Osteoblast (primary cell): ENCODE measurements at regions not wholly inside any gene's neighbourhood (a gene's known extent, or its start where the extent isn't known, plus 50 kb on each side); places are given as distances from the start of the nearest gene placed in this dataset.

Experiments used
- DNase-seq: peaks from one replicate; pipeline ENCODE4 v3.0.0; 2011; ENCODE audit warnings: low spot score, mixed read lengths; ENCODE audit not compliant: insufficient read length; ENCODE audit errors: missing footprints
- H2AFZ ChIP-seq: 2 replicates; pipeline ENCODE4 v1.6.0; 2011; ENCODE audit warnings: mild to moderate bottlenecking, low read length
- H3K27ac ChIP-seq: 2 replicates; pipeline ENCODE4 v1.5.1; 2011; ENCODE audit warnings: mild to moderate bottlenecking, low read depth, low read length, moderate library complexity
- H3K27me3 ChIP-seq: 2 replicates; pipeline ENCODE4 v1.6.0; 2012; ENCODE audit warnings: mild to moderate bottlenecking, control low read depth, inconsistent platforms, low read length, moderate library complexity; ENCODE audit not compliant: insufficient read depth
- H3K36me3 ChIP-seq: 2 replicates; pipeline ENCODE4 v1.5.1; 2011; ENCODE audit warnings: mild to moderate bottlenecking, low read length, control low read depth, moderate library complexity; ENCODE audit not compliant: insufficient read depth
- H3K4me1 ChIP-seq: 2 replicates; pipeline ENCODE4 v1.5.1; 2011; ENCODE audit warnings: mild to moderate bottlenecking, low read length, control low read depth, moderate library complexity; ENCODE audit not compliant: insufficient read depth
- H3K4me2 ChIP-seq: 2 replicates; pipeline ENCODE4 v1.6.0; 2011; ENCODE audit warnings: mild to moderate bottlenecking, low read length; ENCODE audit not compliant: insufficient read depth
- H3K4me3 ChIP-seq: fragments of 200-600 bp; sonication (generic); 3 replicates; pipeline ENCODE4 v1.5.1; 2012; ENCODE audit warnings: mild to moderate bottlenecking, low read length, inconsistent platforms; ENCODE audit not compliant: insufficient read depth
- H3K79me2 ChIP-seq: 2 replicates; pipeline ENCODE4 v1.6.0; 2012; ENCODE audit warnings: mild to moderate bottlenecking, low read length, control low read depth, inconsistent platforms; ENCODE audit not compliant: insufficient read depth
- H3K9me3 ChIP-seq: 2 replicates; pipeline ENCODE4 v1.5.1; 2011; ENCODE audit warnings: low read depth, low read length, control low read depth
- H4K20me1 ChIP-seq: 2 replicates; pipeline ENCODE4 v1.6.0; 2012; ENCODE audit warnings: mild to moderate bottlenecking, low read length, control low read depth; ENCODE audit not compliant: insufficient read depth
- CTCF ChIP-seq: IDR thresholded peaks from 2 replicates; pipeline ENCODE4 v1.5.1; 2011; ENCODE audit warnings: mild to moderate bottlenecking, low read depth, low read length, moderate library complexity; ENCODE audit errors: extremely low read depth

- Histone ChIP-seq H3K27ac (no peak overlapping the region), H3K4me1 (peaks cover 14% of the 10 kb centered on the region), H3K4me3 (no peak overlapping the region), H4K20me1 (no peaks in the 10 kb centered on the region), H3K79me2 (no peaks in the 10 kb centered on the region), H3K9me3 (peaks cover 2% of the 10 kb centered on the region), H3K27me3 (no peaks in the 10 kb centered on the region), H2AFZ (no peak overlapping the region), H3K36me3 (no peaks in the 10 kb centered on the region), H3K4me2 (no peak overlapping the region)
- TF ChIP-seq CTCF: no peak
- no peak for DNase-seq
Observed at GRCh38 chr3:57000012-57000411, 60.5 kb upstream of the SPATA12 start.

- Histone ChIP-seq H3K27ac (no peak overlapping the region), H3K4me3 (no peak overlapping the region), H3K27me3 (no peaks in the 10 kb centered on the region), H4K20me1 (no peaks in the 10 kb centered on the region), H3K79me2 (no peaks in the 10 kb centered on the region), H3K4me2 (no peak overlapping the region), H3K4me1 (peaks cover 14% of the 10 kb centered on the region), H3K9me3 (peaks cover 2% of the 10 kb centered on the region), H3K36me3 (no peaks in the 10 kb centered on the region), H2AFZ (no peak overlapping the region)
- DNase-seq: no peak
- TF ChIP-seq CTCF: no peak
Observed at GRCh38 chr3:56999547-56999946, 60.9 kb upstream of the SPATA12 start.

GRCh38 chr3:56998076-56998529, 62.4 kb upstream of the SPATA12 start:
- H3K36me3 ChIP-seq: no peaks in the 10 kb centered on the region
- no peak for DNase-seq
- no peaks in the 10 kb centered on the region for H3K9me3 ChIP-seq
- no peak overlapping the region for H3K4me3 ChIP-seq
- peak overlapping the region; percentile 26 for H2AFZ ChIP-seq
- no peaks in the 10 kb centered on the region for H3K79me2 ChIP-seq
- H3K27ac ChIP-seq: no peak overlapping the region
- H4K20me1 ChIP-seq: no peaks in the 10 kb centered on the region
- peak overlapping the region; percentile 14 for H3K4me2 ChIP-seq
- TF ChIP-seq CTCF: no peak
- H3K27me3 ChIP-seq: no peaks in the 10 kb centered on the region
- H3K4me1 ChIP-seq: peaks cover 14% of the 10 kb centered on the region

GRCh38 chr3:56997675-56998074, 62.8 kb upstream of the SPATA12 start:
- no peak overlapping the region for H3K27ac ChIP-seq
- H3K79me2 ChIP-seq: no peaks in the 10 kb centered on the region
- H3K36me3 ChIP-seq: no peaks in the 10 kb centered on the region
- no peak overlapping the region for H2AFZ ChIP-seq
- H3K4me3 ChIP-seq: no peak overlapping the region
- peak overlapping the region; percentile 14 for H3K4me2 ChIP-seq
- no peak for TF ChIP-seq CTCF
- H3K27me3 ChIP-seq: no peaks in the 10 kb centered on the region
- H3K4me1 ChIP-seq: peaks cover 14% of the 10 kb centered on the region
- DNase-seq: no peak
- no peaks in the 10 kb centered on the region for H3K9me3 ChIP-seq
- H4K20me1 ChIP-seq: no peaks in the 10 kb centered on the region
